ENCODE measurements at regions not wholly inside any gene's neighbourhood (a gene's known extent, or its start where the extent isn't known, plus 50 kb on each side); places are given as distances from the start of the nearest gene placed in this dataset.

GRCh38 chr3:24641628-24642027 is 147.0 kb upstream of the THRB start:
- no peak for DNase-seq (ENCODE audit: low spot score)

DNA sequence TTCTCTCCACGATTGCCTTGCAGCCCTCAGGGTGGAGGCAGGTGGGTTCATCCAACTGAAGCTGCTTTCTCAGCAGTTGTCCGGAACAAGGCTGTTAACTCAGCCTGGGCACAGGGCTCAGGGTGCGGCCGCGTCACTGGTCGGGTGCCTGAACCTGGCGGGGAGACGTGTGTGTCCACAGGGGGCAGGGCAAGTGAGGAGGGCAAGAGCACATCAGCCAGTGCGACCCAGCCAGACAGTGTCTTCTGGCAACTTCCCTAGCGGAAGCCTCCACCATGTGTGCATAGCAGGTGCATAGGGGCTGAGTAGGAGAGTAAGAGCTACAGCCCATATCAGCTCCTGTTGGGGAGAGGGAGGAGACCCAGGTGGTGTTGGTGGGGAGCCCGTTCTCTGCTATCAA is 150.4 kb upstream of the THRB start:
- no peak for DNase-seq (ENCODE audit: low spot score)

- no peak for DNase-seq (ENCODE audit: low spot score)
Measured at GRCh38 chr3:24646790-24647189, 152.1 kb upstream of the THRB start.

GRCh38 chr3:24648063-24648462 is 153.4 kb upstream of the THRB start:
- DNase-seq (ENCODE audit: low spot score): peak; percentile 23

DNA sequence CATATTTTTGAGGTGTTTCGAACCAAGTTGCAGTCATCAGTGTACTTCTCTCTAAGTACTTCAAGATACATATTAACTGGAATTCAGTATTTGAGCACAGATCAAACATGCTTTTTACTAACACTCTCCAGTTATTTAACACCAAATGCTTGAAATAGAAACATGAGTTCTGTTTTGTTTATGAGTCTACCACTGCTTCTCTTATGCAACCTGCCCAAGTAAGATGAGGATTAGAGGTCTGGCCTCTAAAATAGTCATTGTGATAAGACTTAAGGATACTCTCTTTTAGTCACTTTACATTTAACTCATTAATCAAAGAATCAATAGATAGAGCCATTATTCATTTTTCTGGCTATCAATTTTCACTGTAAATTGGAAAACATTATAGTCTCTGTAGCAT is 156.2 kb upstream of the THRB start:
- DNase-seq (ENCODE audit: low spot score): no peak

DNA sequence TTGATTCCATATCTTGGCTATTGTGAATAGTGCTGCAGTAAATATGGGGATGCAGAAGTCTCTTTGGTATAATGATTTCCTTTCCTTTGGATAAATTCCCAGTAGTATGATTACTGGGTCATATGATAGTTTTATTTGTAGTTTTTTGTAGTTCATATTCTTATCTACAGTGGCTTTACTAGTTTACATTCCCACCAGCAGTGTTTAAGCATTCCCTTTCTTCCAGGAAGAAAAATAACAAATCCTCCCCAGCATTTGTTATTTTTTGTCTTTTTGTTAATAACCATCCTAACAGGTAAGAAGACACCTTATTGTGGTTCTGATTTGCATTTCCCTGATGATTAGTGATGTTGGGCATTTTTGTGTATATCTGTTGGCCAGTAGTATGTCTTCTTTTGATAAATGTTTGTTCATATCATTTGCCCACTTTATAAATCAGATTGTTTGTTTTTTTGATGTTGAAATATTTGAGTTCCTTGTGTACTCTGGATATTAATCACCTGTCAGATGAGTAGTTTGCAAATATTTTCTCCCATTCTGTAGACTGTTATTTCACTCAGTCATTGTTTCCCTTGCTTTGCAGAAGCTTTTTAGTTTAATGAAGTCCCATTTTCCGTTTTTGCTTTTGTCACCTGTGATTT is 163.3 kb upstream of the THRB start:
- no peak for DNase-seq (ENCODE audit: low spot score)

- DNase-seq (ENCODE audit: low spot score): no peak
Measured at GRCh38 chr3:24661175-24661584, 166.5 kb upstream of the THRB start.

DNA sequence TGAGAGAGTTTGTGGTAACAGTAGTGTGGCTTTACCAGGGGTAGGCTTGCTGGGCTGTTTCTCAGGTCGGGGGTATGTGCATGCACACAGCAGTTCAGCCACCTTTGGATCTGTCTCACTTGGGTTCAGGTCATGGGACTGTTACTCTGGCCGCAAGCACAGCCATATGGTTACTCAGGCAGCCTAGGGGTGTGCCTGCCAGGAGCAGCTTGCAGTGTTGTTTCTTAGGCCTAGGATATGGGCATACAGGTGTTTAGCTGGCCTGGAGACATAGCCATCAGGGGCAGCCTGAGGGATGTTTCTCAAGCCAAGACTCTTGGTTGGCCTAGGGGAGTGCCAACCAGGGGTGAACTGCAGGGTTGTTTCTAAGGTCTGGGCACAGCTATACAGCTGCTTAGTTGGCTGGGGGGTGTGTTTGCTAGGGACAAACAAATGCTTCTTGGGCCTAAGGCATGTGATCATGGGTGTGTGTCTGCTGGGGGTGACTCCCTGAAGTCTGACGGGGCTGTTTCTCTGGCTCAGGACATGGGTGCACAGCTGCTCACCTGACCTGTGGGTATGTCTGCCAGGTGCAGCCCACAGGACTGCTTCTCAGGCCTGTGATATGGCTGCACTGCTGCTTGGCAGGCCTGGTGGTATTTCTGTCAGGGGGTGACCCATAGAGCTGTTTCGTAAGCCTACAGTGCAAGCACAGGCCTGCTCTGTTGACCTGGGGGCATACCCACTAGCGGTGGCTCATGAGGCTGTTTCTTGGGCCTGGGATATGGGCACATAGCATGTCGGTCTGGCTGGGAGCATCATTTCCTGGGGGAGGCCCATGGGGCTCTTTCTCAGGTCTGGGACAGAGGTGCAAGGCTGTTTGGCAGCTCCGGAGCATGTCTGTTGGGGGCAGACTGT is 168.0 kb upstream of the THRB start:
- DNase-seq (ENCODE audit: low spot score): no peak

- no peak for DNase-seq (ENCODE audit: low spot score)
Measured at GRCh38 chr3:24663406-24663805, 168.8 kb upstream of the THRB start.

DNA sequence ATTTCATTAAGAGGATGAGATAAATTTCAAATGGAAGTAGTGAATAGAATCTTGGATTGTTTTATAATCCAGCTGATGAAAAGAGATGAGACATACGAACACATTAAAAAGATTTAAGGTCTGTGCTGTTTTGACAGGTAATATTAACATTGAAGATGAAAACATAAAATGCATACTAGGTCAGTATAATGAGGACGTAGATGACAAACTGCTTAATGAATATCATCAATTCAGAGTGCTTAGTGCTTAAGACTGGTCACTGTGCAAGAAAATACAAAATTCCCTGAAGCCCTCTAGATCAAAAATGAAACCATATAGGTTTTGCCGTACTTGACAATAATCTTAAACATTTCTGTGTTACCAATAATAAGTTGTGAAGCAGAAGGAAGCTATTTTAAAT is 173.4 kb upstream of the THRB start:
- no peak for DNase-seq (ENCODE audit: low spot score)

GRCh38 chr3:24670871-24671270 is 176.2 kb upstream of the THRB start:
- no peak for DNase-seq (ENCODE audit: low spot score)

DNA sequence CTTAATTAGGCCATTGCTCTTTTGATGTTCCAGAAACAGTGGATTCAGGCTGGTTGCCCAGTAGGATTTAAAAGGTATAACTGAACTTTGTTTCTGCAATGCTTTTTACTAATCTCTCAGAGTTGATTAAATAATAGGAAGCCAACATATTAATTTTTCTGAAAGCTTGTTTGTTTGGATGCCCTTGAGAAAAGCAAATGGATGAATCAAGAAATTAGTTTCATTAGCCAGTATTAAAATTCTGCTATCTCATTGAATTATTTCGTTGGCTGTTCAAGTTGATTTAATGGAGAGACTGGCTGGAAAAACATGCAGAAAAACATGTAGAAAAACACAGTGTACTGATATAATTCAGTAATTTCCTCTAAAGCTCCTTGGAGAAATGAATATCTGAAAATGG is 178.9 kb upstream of the THRB start:
- no peak for DNase-seq (ENCODE audit: low spot score)

GRCh38 chr3:24674261-24674660 is 179.6 kb upstream of the THRB start:
- DNase-seq (ENCODE audit: low spot score): no peak

GRCh38 chr3:24678021-24678420 is 183.4 kb upstream of the THRB start:
- DNase-seq (ENCODE audit: low spot score): no peak

DNA sequence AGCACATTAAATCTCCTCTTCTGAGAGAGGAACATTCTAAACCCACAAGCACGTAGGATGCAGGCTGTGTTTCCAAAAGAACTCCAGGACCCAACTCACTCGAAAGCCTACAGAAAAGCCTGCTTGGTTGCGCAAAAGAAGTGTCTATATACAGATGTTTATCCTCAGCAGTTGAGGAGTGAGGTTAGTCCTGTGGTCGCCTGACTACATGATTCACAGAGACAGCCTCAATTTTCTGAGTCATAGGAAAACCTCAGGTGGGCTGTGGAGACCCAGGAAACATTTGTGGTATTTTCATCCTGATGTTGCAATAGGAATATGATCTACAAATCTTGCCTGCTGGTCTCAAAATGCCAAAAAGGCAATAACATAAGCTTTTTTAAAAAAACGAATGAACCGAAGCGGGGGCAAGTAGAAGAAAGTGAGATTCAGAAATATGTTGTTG is 183.8 kb upstream of the THRB start:
- no peak for DNase-seq (ENCODE audit: low spot score)

GRCh38 chr3:24679429-24679828 is 184.8 kb upstream of the THRB start:
- no peak for DNase-seq (ENCODE audit: low spot score)

- peak; percentile 67 for DNase-seq (ENCODE audit: low spot score)
Measured at GRCh38 chr3:24680214-24680967, 185.7 kb upstream of the THRB start.

- no peak for DNase-seq (ENCODE audit: low spot score)
Measured at GRCh38 chr3:24682141-24682547, 187.5 kb upstream of the THRB start.

- no peak for DNase-seq (ENCODE audit: low spot score)
Measured at GRCh38 chr3:24683090-24683489, 188.4 kb upstream of the THRB start.

- DNase-seq (ENCODE audit: low spot score): peak; percentile 40
Measured at GRCh38 chr3:24683633-24684384, 189.2 kb upstream of the THRB start.

DNA sequence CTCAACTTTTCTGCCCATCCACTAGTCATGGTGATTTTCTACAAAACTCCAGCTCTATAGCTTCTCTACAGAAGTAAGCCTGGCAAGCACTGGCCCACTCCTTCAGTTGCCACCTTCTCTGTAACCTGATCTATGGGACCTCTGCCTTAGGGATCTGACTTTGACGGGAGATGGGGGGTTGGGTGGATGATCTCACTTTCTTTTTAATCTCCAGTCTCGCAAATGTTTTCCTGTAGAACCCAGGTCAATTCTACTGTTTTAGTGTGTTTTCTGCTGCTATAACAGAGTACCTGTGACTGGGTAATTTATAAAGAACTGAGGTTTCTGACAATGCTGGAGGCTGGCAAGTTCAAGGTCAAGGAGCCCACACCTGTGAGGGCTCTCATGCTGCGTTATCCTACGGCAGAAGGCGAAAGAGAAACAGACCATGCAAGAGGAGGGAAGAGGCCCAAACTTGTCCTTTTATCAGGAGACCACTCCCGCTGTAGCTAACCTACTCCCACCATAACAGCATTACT is 189.9 kb upstream of the THRB start:
- DNase-seq (ENCODE audit: low spot score): no peak
